PFSK-1 (cell line): ENCODE measurements at regions not wholly inside any gene's neighbourhood (a gene's known extent, or its start where the extent isn't known, plus 50 kb on each side); places are given as distances from the start of the nearest gene placed in this dataset.

Source experiments
- FOXP2 ChIP-seq: optimal IDR thresholded peaks from 2 replicates; pipeline ENCODE3; 2011; ENCODE audit warnings: borderline replicate concordance, control low read depth, inconsistent platforms; ENCODE audit not compliant: insufficient read depth; ENCODE audit errors: extremely low read length, extremely low read depth
- POLR2AphosphoS5 ChIP-seq: IDR thresholded peaks from 2 replicates; pipeline ENCODE4 v1.6.1; 2012; ENCODE audit warnings: low read depth, mild to moderate bottlenecking, control low read depth, low read length, moderate library complexity
- SIN3A ChIP-seq: IDR thresholded peaks from 2 replicates; pipeline ENCODE4 v1.6.1; 2012; ENCODE audit warnings: mild to moderate bottlenecking, low read length, moderate library complexity, borderline replicate concordance; ENCODE audit not compliant: insufficient read depth
- TAF1 ChIP-seq: IDR thresholded peaks from 2 replicates; pipeline ENCODE4 v1.6.1; 2012; ENCODE audit warnings: low read length, control low read depth, borderline replicate concordance; ENCODE audit not compliant: insufficient read depth
- TF ChIP-seq, protein P1 (sequence below), 2 experiments: IDR thresholded peaks; 2 replicates each; pipeline versions ENCODE4 v1.6.1 to v1.8.0; 2011 to 2012; ENCODE audit warnings: low read depth in 2 of 2, low read length in 2 of 2, control low read depth in 1 of 2, inconsistent platforms in 1 of 2, mild to moderate bottlenecking in 1 of 2, moderate library complexity in 1 of 2; ENCODE audit not compliant: insufficient read depth in 1 of 2

DNA sequence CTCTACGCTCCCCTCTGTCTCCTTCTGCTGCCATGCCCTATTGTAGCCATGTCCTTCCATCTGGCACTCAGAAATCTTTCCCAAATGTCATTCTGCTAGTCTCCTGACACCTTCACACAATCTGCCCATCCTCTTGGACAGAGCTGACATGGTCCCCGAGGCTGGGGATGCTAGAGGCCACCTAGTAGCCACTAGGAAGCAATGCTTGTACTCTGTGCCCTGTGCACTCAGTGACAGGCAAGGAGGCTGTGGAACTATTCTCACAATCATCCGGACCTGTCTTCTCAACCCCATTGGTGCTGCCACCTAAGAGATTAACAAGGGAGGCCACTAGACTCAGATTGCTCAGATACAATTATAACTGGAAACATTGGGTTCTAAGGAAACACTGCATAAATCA is 112.6 kb upstream of the TMEM164 start:
- TF ChIP-seq, protein P1, sequence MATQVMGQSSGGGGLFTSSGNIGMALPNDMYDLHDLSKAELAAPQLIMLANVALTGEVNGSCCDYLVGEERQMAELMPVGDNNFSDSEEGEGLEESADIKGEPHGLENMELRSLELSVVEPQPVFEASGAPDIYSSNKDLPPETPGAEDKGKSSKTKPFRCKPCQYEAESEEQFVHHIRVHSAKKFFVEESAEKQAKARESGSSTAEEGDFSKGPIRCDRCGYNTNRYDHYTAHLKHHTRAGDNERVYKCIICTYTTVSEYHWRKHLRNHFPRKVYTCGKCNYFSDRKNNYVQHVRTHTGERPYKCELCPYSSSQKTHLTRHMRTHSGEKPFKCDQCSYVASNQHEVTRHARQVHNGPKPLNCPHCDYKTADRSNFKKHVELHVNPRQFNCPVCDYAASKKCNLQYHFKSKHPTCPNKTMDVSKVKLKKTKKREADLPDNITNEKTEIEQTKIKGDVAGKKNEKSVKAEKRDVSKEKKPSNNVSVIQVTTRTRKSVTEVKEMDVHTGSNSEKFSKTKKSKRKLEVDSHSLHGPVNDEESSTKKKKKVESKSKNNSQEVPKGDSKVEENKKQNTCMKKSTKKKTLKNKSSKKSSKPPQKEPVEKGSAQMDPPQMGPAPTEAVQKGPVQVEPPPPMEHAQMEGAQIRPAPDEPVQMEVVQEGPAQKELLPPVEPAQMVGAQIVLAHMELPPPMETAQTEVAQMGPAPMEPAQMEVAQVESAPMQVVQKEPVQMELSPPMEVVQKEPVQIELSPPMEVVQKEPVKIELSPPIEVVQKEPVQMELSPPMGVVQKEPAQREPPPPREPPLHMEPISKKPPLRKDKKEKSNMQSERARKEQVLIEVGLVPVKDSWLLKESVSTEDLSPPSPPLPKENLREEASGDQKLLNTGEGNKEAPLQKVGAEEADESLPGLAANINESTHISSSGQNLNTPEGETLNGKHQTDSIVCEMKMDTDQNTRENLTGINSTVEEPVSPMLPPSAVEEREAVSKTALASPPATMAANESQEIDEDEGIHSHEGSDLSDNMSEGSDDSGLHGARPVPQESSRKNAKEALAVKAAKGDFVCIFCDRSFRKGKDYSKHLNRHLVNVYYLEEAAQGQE (IDR thresholded peaks at IDR 0.05; ENCODE audit: insufficient read depth in 1 of 2, low read depth in 2 of 2, low read length in 2 of 2), result no peak
- TF ChIP-seq TAF1 (no peak), POLR2AphosphoS5 (no peak), FOXP2 (no peak), SIN3A (no peak)

- no peak for TF ChIP-seq POLR2AphosphoS5
- TF ChIP-seq FOXP2, result no peak
- TF ChIP-seq, protein P1 (IDR thresholded peaks at IDR 0.05; ENCODE audit: insufficient read depth in 1 of 2, low read depth in 2 of 2, low read length in 2 of 2), result no peak
- no peak for TF ChIP-seq SIN3A
Measured at GRCh38 chrX:109890910-109891502, 111.9 kb upstream of the TMEM164 start.

GRCh38 chrX:109902665-109903064 is 100.2 kb upstream of the TMEM164 start:
- no peak for TF ChIP-seq POLR2AphosphoS5
- TF ChIP-seq TAF1, result no peak
- TF ChIP-seq, protein P1 (IDR thresholded peaks at IDR 0.05; ENCODE audit: insufficient read depth in 1 of 2, low read depth in 2 of 2, low read length in 2 of 2), result no peak
- no peak for TF ChIP-seq FOXP2
- no peak for TF ChIP-seq SIN3A

DNA sequence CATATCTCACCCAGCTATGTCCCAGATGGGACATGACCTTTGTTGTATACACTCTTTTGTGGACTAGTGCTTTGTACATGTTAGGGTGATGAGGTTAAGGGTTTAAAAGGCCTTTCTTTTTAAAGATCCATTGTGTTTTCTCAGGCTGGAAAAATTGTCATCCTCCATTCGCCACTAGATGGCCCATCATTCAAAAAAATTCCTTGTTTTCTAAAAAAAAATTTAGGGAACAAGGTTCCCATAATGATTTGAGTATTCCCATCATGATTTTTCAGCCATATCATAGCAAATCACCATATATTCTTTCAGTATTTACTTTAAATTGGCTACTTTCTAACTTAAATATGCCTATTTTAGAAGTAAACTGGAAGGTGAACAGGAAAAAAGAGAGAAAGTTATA is 91.9 kb upstream of the TMEM164 start:
- no peak for TF ChIP-seq FOXP2
- no peak for TF ChIP-seq POLR2AphosphoS5
- TF ChIP-seq, protein P1 (IDR thresholded peaks at IDR 0.05; ENCODE audit: insufficient read depth in 1 of 2, low read depth in 2 of 2, low read length in 2 of 2), result no peak
- no peak for TF ChIP-seq TAF1
- TF ChIP-seq SIN3A, result no peak
